ENCODE measurements at regions not wholly inside any gene's neighbourhood (a gene's known extent, or its start where the extent isn't known, plus 50 kb on each side); places are given as distances from the start of the nearest gene placed in this dataset.

- Histone ChIP-seq H4K20me1 (ENCODE audit: insufficient read depth, low read length) (no peaks in the 10 kb centered on the region), H3K9ac (ENCODE audit: insufficient read depth, low read length, poor library complexity, severe bottlenecking) (no peak overlapping the region), H3K27ac (ENCODE audit: low read depth in 1 of 2, low read length in 2 of 2) (no peak overlapping the region), H3K4me1 (ENCODE audit: control insufficient read depth in 1 of 2, insufficient read depth in 2 of 2, low read length in 2 of 2) (no peaks in the 10 kb centered on the region), H2AFZ (ENCODE audit: insufficient read depth, low read depth, low read length, poor library complexity, severe bottlenecking) (no peak overlapping the region), H3K79me2 (ENCODE audit: insufficient read depth, low read length) (no peaks in the 10 kb centered on the region), H3K27me3 (ENCODE audit: control insufficient read depth in 2 of 2, insufficient read depth in 2 of 2, low read length in 2 of 2) (no peaks in the 10 kb centered on the region), H3K4me3 (replicated peaks in 1 of 3; ENCODE audit: low read depth in 2 of 3, low read length in 3 of 3) (no peak overlapping the region), H3K4me2 (replicated peaks; ENCODE audit: extremely low read depth, low read length, poor library complexity, severe bottlenecking) (no peak overlapping the region), H3K9me3 (replicated peaks in 1 of 2; ENCODE audit: control insufficient read depth in 1 of 2, insufficient read depth in 1 of 2, low read length in 2 of 2) (no peaks in the 10 kb centered on the region), H3K36me3 (replicated peaks in 1 of 2; ENCODE audit: control insufficient read depth in 1 of 2, insufficient read depth in 2 of 2, low read length in 2 of 2) (no peaks in the 10 kb centered on the region)
- H3K27me3 Mint-ChIP-seq (ENCODE audit: low read depth in 3 of 3), result peaks cover 0 to 3% (median 0%) of the 10 kb centered on the region in 3 donors
- no peaks in the 10 kb centered on the region for H3K36me3 Mint-ChIP-seq
- intact Hi-C loops (cut with micrococcal nuclease), result no loop called here
- H3K4me3 Mint-ChIP-seq, result no peak overlapping the region
- WGBS (ENCODE audit: insufficient coverage), result 80% methylated on average over 1 of the region's 2 CpGs
- no peaks in the 10 kb centered on the region for H3K9me3 Mint-ChIP-seq
- H3K4me1 Mint-ChIP-seq, result no peaks in the 10 kb centered on the region
- no peak for DNase-seq
- TF ChIP-seq, protein P1, sequence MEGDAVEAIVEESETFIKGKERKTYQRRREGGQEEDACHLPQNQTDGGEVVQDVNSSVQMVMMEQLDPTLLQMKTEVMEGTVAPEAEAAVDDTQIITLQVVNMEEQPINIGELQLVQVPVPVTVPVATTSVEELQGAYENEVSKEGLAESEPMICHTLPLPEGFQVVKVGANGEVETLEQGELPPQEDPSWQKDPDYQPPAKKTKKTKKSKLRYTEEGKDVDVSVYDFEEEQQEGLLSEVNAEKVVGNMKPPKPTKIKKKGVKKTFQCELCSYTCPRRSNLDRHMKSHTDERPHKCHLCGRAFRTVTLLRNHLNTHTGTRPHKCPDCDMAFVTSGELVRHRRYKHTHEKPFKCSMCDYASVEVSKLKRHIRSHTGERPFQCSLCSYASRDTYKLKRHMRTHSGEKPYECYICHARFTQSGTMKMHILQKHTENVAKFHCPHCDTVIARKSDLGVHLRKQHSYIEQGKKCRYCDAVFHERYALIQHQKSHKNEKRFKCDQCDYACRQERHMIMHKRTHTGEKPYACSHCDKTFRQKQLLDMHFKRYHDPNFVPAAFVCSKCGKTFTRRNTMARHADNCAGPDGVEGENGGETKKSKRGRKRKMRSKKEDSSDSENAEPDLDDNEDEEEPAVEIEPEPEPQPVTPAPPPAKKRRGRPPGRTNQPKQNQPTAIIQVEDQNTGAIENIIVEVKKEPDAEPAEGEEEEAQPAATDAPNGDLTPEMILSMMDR (IDR thresholded peaks at IDR 0.05), result no peak
- H3K27ac Mint-ChIP-seq, result no peak overlapping the region
Measured at GRCh38 chr4:41396869-41397268, 140.1 kb downstream of the UCHL1 start.

GRCh38 chr4:41399231-41399630 lies 138.7 kb upstream of the LIMCH1 start:
- H3K79me2 ChIP-seq (ENCODE audit: insufficient read depth, low read length), result no peaks in the 10 kb centered on the region
- H3K27ac ChIP-seq (ENCODE audit: low read depth in 1 of 2, low read length in 2 of 2), result no peak overlapping the region
- H3K4me2 ChIP-seq (replicated peaks; ENCODE audit: extremely low read depth, low read length, poor library complexity, severe bottlenecking), result no peak overlapping the region
- no peak overlapping the region for H3K4me3 ChIP-seq (replicated peaks in 1 of 3; ENCODE audit: low read depth in 2 of 3, low read length in 3 of 3)
- TF ChIP-seq, protein P1 (IDR thresholded peaks at IDR 0.05), result no peak
- Mint-ChIP-seq H3K27me3 (ENCODE audit: low read depth in 3 of 3) (peaks cover 2 to 3% (median 2%) of the 10 kb centered on the region in 3 donors), H3K27ac (no peak overlapping the region), H3K36me3 (no peaks in the 10 kb centered on the region), H3K9me3 (peaks cover 0 to 2% (median 0%) of the 10 kb centered on the region in 7 donors), H3K4me1 (no peaks in the 10 kb centered on the region), H3K4me3 (no peak overlapping the region)
- no peak for DNase-seq
- H4K20me1 ChIP-seq (ENCODE audit: insufficient read depth, low read length), result no peaks in the 10 kb centered on the region
- no peaks in the 10 kb centered on the region for H3K9me3 ChIP-seq (replicated peaks in 1 of 2; ENCODE audit: control insufficient read depth in 1 of 2, insufficient read depth in 1 of 2, low read length in 2 of 2)
- H3K4me1 ChIP-seq (ENCODE audit: control insufficient read depth in 1 of 2, insufficient read depth in 2 of 2, low read length in 2 of 2), result no peaks in the 10 kb centered on the region
- intact Hi-C loops (cut with micrococcal nuclease), result no loop called here
- no peaks in the 10 kb centered on the region for H3K27me3 ChIP-seq (ENCODE audit: control insufficient read depth in 2 of 2, insufficient read depth in 2 of 2, low read length in 2 of 2)
- no CpG with 5 or more reads among the region's 1 CpG for WGBS (ENCODE audit: insufficient coverage)
- no peak overlapping the region for H3K9ac ChIP-seq (ENCODE audit: insufficient read depth, low read length, poor library complexity, severe bottlenecking)
- no peak overlapping the region for H2AFZ ChIP-seq (ENCODE audit: insufficient read depth, low read depth, low read length, poor library complexity, severe bottlenecking)
- H3K36me3 ChIP-seq (replicated peaks in 1 of 2; ENCODE audit: control insufficient read depth in 1 of 2, insufficient read depth in 2 of 2, low read length in 2 of 2), result no peaks in the 10 kb centered on the region
